HFFc6 (cell line): ENCODE measurements at regions not wholly inside any gene's neighbourhood (a gene's known extent, or its start where the extent isn't known, plus 50 kb on each side); places are given as distances from the start of the nearest gene placed in this dataset.

Source experiments
- DNase-seq: peaks from one replicate; pipeline ENCODE4 v3.0.0-alpha.2; 2018
- H3K27ac Mint-ChIP-seq: 2 replicates; pipeline ENCODE4 v1.8.0; 2020; ENCODE audit warnings: mild to moderate bottlenecking, mixed read lengths
- H3K27me3 Mint-ChIP-seq: 2 replicates; pipeline ENCODE4 v1.8.0; 2021; ENCODE audit warnings: mild to moderate bottlenecking, moderate library complexity, mixed read lengths; ENCODE audit not compliant: insufficient read depth
- H3K36me3 Mint-ChIP-seq: 2 replicates; pipeline ENCODE4 v1.8.0; 2021; ENCODE audit warnings: low read depth, mixed read lengths
- H3K4me1 Mint-ChIP-seq: 2 replicates; pipeline ENCODE4 v1.8.0; 2020; ENCODE audit warnings: low read depth, mixed read lengths
- H3K4me3 Mint-ChIP-seq: 2 replicates; pipeline ENCODE4 v1.8.0; 2020; ENCODE audit warnings: mild to moderate bottlenecking, moderate library complexity, mixed read lengths
- H3K9me3 Mint-ChIP-seq: 2 replicates; pipeline ENCODE4 v1.8.0; 2020; ENCODE audit warnings: mild to moderate bottlenecking, mixed read lengths
- CTCF ChIP-seq: fragments of 200-600 bp; sonication (generic); IDR thresholded peaks from 2 replicates; pipeline ENCODE4 v1.5.0; 2021; ENCODE audit warnings: antibody characterized with exemption, mild to moderate bottlenecking

- no peak overlapping the region for H3K4me3 Mint-ChIP-seq
- peaks cover 51% of the 10 kb centered on the region for H3K9me3 Mint-ChIP-seq
- no peak for TF ChIP-seq CTCF
- no peak for DNase-seq
- H3K4me1 Mint-ChIP-seq = no peaks in the 10 kb centered on the region
- no peaks in the 10 kb centered on the region for H3K27me3 Mint-ChIP-seq
- H3K27ac Mint-ChIP-seq = no peak overlapping the region
- no peaks in the 10 kb centered on the region for H3K36me3 Mint-ChIP-seq
These were observed 233.6 kb upstream of the MIS18BP1 start for GRCh38 chr14:45486599-45486998.

DNA sequence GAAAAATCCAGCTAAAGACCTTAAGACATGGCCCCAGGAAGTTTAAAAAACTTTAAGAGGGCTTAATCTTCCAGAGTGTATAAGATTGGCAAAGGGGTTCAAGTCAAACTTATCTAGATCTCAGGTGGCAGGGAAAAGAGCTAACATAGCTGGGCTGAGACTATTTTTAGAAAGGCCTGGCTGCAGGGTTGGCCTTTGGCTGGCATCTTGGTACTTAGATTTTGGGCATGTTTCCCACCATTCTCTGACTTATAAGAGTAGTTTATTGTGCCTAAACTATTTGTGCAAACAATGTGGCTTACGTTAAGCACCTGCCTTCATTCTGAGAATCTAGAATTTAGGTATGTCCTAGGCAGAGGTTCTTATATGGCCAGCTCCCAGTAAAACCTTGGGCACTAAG, 214.0 kb upstream of the MIS18BP1 start:
- H3K27ac Mint-ChIP-seq = no peak overlapping the region
- H3K27me3 Mint-ChIP-seq = no peaks in the 10 kb centered on the region
- no peak for DNase-seq
- H3K4me1 Mint-ChIP-seq = no peaks in the 10 kb centered on the region
- no peak for TF ChIP-seq CTCF
- H3K36me3 Mint-ChIP-seq = no peaks in the 10 kb centered on the region
- H3K9me3 Mint-ChIP-seq = peaks cover 21% of the 10 kb centered on the region
- no peak overlapping the region for H3K4me3 Mint-ChIP-seq

- Mint-ChIP-seq H3K4me3 (no peak overlapping the region), H3K4me1 (no peaks in the 10 kb centered on the region)
- TF ChIP-seq CTCF = no peak
These were observed 181.2 kb upstream of the MIS18BP1 start for GRCh38 chr14:45434221-45434620.

DNA sequence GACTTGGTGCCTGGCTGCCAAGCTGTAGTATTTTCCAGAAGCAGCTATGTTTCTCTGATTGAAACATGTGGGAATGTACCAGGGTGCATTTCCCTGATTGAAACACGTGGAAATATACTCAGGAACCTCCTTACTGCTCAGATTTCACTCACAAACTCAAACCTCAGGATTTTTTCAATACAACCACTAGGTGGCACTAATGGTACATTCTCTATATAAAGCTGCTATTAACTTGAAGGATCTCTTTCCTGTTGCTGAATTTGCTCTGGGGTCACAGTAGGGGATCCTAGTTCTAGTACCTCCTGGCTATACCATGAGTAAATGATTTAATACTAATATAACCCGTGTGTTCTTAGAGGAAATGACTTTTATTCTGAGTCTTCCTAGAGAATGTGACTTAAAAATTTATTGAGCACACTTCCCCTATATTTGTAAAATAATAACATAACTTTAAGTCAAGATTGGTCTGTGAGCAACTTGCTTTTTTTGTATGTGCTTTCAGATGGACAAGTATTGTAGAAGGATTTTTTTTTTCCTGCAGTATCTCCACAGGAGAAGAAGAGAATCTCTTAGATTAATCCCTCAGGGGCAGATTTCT, 173.8 kb upstream of the MIS18BP1 start:
- Mint-ChIP-seq H3K36me3 (no peaks in the 10 kb centered on the region), H3K4me1 (no peaks in the 10 kb centered on the region), H3K9me3 (no peaks in the 10 kb centered on the region), H3K4me3 (no peak overlapping the region), H3K27ac (no peak overlapping the region), H3K27me3 (peaks cover 1% of the 10 kb centered on the region; the same call in 1 of the 2 replicates)
- peak; percentile 91 for TF ChIP-seq CTCF
- peak; percentile 37 for DNase-seq

More at GRCh38 chr14:45434221-45434620, 181.2 kb upstream of the MIS18BP1 start:
- Mint-ChIP-seq H3K27ac (no peak overlapping the region), H3K27me3 (no peaks in the 10 kb centered on the region), H3K36me3 (no peaks in the 10 kb centered on the region), H3K9me3 (peaks cover 9% of the 10 kb centered on the region)
- no peak for DNase-seq

DNA sequence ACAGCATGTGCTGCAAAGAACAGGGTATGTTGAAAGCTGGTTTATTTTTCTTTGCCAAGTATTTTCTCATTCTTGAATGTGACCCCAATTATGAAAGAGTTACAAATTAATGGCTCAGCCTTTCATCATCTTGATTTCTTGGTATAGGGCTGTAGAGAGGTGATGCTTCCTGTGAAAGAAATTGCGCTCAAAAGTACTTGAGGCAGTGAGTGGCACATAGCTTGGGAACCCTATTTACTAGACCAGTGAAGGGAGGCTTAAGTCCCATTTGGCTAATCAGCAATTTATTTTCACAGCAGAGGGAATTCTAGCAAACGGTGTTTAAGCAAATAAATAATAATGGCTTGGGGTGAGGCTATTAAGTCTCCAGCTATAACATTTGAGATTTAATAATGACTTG, 153.9 kb upstream of the MIS18BP1 start:
- H3K9me3 Mint-ChIP-seq = peaks cover 46% of the 10 kb centered on the region
- H3K36me3 Mint-ChIP-seq = no peaks in the 10 kb centered on the region
- no peaks in the 10 kb centered on the region for H3K27me3 Mint-ChIP-seq
- no peak for DNase-seq
- no peak overlapping the region for H3K4me3 Mint-ChIP-seq
- H3K27ac Mint-ChIP-seq = no peak overlapping the region
- no peak for TF ChIP-seq CTCF
- H3K4me1 Mint-ChIP-seq = no peaks in the 10 kb centered on the region
